Stimulated activated CD4-positive, alpha-beta T cell treated with anti-CD3 and anti-CD28 coated beads, Interleukin-4, amount 100 ng/mL, for 48 hours (primary cell): ENCODE measurements at regions not wholly inside any gene's neighbourhood (a gene's known extent, or its start where the extent isn't known, plus 50 kb on each side); places are given as distances from the start of the nearest gene placed in this dataset.

Experiments
- DNase-seq, 2 donors: peaks; one replicate each; pipeline ENCODE4 v3.0.0-alpha.2; 2020; ENCODE audit warnings: low read depth in 2 of 2

- DNase-seq, result no peak
Observed at GRCh38 chr20:40493071-40493470, 196.0 kb downstream of the MAFB start.

DNA sequence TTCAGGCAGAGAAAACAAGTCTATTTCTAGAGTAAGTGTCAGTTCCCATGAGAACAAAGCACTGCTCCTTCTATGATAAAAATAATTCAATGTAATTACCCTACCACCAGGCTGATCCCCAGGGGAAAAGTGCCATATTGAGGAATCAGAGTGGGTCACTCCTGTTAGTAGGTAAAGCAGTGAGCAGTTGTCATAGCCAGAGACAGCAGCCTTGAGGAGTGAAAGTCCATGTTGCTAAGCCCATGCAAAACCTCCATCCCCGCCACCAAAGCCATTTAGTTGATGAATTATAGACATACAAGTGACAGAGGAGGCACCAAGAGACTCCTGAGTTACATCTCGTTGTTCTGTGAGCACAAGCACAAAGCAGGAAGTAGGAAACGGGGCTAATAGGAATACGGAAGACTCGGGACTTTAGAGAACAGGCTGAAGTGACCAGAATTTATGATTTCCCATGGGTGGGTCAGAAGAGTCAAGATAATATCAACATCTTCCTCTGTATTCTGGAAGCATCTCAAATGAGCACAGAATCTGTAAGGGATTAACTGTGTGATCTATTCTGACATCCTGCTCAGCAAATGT is 197.9 kb downstream of the MAFB start:
- no peak for DNase-seq

DNA sequence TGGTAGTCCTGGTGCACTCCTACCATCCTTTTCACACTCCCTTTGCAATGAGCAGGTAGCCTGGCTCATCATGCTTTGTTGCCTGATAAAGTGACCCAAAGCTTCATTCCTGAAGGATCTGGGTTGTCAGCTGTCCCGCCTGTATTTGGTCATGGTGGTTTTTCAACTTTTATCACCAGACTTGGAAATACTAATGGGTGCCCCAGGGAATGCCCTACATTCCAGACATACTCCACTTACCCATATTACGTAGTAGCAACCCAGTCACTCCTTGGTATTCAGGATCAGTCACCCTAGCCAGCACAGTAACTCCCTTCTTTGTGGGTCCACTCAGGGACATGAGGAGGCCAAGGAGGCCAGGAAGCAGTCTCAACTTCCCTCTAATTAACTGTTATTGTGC is 199.2 kb downstream of the MAFB start:
- no peak for DNase-seq

DNA sequence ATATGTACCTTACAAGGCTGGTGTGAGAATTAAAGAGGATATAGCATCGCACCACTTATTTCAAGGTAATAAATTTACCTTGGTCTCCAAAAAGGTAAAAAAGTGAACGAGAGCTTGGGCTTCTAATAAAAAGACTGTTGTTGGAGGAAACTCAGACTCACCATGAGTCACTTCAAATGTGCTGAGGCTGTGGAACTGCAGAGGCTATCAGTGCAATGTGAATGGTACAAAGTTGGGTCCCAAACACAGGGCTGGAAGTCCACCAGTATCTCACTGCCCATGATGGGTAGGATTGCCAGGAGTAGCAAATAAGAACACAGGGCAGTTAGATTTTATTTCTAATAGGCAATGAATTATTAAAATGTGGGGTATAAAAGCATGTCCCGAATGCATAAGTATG is 200.6 kb downstream of the MAFB start:
- no peak for DNase-seq

DNA sequence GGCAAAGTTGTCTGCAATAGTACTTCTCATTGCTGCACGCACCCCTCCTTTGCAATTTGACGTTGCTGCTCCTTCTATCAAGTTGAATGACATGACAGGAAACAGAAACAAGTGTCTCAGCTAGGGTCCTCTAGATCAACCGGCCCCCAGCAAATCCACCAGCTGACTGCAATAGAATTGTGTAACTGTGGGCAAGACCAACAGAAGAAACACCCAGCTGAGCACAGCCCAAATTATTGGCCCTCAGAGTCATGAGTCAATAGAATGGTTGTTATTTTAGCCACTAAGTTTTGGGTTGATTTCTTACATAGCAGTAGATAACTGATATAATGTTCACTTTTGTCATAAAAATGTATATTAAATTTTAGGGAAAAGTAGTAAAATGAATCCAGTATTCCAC is 202.7 kb downstream of the MAFB start:
- no peak for DNase-seq

- DNase-seq, result no peak
Observed at GRCh38 chr20:40481743-40482458, 207.1 kb downstream of the MAFB start.

GRCh38 chr20:40481337-40481736 is 207.7 kb downstream of the MAFB start:
- no peak for DNase-seq

DNA sequence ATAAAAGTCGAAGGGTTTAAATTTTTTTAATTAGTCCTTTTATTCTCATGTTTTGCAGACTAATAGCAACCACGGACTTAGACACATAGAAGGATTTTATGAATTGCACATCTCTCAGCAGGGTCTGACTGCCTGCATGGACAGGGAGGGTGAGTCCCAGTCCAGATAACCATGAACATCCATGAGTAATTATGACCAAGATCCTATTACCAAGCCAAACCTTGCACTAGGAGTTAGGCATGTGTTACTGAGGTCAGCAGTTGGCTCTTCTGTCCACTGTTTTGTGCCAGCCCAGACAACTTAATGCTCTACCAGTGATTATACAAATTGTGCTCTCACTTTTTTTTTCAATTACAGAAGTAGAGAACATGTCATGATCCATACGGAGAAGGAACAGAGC is 211.2 kb downstream of the MAFB start:
- DNase-seq, result no peak

GRCh38 chr20:40476461-40476860 is 212.6 kb downstream of the MAFB start:
- DNase-seq, result no peak

DNA sequence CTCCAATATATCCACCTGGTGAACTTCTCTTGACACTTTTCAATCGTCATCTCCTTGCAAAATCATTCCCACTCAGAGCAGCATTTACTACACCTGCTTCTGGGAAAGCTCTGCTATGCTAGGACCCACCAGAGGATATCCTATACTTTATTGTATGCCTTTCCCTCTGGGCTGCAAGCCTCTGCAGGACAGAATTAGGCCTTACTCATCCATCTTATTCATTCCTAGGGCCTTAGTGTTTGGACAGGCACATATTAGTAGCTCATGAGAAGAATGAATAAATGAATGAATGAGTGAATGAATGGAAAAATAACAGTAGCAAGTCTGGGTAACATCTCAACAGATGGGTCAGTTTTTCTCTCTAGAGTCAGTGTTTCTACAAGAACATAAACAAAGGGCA is 216.1 kb downstream of the MAFB start:
- DNase-seq, result no peak

DNA sequence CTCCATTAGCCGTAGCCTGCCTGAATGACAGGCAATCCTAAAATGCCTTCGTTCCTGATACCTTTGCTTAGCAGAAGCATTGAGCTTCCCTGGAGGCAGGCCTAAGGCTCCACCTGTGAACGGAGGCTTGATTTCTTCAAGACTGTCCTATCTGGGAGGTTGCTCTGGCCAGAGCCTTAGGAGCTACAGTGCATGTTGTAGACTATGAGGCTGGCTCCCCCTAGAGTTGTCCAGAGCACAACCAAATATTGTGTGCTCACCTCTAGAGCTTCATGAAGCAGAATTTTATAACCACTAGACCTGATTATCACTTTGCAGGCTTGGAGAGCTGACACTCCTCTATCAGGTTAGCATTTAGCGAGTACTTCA is 217.8 kb downstream of the MAFB start:
- DNase-seq, result no peak

DNA sequence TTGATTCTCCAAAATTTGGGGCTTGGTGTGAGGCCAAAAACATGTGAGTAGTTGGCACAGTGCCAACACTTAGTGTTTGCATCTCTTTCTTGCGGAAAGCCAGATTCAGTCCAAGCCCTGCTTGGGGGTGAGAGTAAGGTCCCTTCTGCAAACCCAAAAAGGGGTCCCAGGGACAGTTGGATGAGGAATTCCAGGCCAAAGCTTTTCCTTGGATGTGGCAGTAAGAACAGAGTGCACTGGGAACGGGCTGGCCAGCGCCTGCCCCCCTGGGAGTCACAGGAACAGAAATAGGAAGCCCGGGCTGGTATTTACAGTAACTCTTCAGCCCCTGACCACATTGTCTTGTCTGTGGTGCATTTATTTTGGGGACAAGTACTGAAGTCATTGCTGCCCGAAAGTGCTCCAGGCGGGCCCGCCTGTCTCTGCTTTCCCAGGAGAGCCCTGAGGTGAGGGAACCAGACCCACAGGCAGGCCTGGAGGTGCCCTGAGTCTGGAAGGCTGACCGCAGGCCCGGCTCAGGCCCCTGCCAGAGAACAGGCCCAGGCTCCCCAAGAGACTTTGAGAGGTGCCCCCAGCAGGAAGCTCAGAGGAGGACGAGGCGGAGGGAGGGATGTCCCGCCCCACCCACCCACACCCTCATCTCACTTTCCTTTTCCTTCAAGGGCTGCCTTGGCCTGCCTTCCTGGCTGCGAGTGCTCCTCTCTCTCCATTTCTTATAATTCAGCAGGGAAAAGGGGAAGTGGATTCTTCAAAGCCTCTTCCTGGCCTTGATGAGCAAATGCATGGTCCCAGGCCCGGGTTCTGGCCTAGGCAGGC is 218.4 kb downstream of the MAFB start:
- DNase-seq, result no peak

DNA sequence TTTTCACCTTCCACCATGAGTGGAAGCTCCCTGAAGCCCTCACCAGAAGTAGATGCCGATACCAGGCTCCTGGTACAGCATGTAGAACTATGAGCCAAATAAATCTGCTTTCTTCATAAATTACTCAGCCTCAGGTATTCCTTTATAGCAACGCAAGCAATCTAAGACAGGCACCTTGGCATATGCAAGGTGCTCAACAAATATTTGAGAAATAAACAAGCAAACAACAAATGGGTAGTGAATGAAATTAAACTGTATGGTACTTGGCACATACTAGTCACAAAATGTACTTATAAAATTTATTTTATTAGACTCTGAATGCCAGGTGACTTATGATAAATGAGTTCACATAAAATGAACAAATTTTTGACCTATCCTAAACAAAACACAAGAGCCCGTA is 220.3 kb downstream of the MAFB start:
- no peak for DNase-seq

DNA sequence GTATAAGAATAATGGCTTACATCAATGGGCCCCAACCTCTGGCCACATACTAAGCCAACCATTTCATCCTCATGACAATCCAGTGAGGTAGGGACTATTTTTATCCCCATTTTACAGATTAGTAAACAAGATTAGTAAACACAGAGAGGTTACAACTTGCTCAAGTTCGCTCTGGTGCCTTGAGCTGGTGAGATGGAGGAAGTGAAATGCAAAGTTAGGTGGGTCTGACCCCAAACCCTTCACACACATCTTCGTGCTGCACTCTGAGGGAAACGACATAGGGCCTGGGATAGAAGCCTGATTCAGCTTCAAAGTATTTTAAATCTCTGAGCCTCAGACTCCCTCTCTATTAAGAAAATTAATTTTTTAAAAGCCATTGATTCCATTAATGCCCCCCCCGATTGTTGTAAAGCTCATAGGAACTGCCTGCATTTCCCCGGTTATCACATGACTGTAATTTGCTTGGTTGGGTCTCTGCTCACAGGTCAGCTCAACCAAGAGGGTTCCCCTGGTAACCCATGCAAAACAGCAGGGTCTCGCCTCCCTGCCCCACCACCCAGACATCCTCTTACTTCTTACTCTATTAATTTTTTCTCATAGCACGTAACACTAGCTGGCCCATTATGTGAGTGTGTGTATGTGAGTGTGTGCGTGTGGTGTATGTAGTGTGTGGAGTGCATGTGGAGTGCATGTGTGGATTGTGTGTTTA is 221.2 kb downstream of the MAFB start:
- no peak for DNase-seq

DNA sequence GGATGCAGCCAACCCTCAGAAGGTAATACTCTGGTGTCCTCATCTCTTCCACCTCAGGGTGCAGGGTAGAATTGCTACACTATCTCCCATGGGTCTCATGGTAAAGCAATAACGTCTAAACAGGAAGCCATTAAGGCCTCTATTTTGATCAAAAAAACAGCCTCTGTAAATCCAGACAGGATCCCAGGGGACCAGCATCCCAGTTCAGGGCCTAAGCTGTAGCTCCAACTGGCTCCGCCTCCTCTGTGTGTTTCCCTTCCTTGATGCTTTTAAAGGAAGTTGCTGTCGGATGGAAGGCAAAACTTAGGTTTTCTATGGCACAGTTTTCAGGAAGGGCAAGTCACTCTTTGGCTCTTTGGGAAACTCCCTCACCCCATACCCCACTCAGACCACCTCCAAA is 222.0 kb downstream of the MAFB start:
- no peak for DNase-seq

DNA sequence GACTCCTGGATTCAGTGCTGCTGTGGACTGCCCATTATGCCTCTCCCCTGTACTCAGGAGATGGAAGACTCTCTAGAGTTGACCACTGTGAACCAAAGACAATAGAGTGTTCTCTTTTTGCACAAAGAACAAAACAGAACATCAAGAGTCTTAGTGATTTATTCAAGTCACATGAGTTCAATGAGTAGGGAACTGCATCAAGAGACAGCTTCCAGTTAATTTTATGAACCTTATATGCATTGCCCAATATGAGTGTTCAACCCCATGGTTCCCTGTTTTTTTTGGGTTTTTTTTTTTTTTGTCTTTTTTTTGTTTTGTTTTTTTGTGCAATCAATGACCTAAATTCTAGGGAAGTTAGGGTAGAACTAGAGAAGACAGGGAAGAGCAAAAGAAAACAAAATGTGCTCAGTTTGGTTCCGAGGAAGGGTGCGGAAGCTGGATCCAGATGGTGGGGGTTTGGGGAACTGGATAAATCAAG is 224.3 kb downstream of the MAFB start:
- DNase-seq, result no peak

DNA sequence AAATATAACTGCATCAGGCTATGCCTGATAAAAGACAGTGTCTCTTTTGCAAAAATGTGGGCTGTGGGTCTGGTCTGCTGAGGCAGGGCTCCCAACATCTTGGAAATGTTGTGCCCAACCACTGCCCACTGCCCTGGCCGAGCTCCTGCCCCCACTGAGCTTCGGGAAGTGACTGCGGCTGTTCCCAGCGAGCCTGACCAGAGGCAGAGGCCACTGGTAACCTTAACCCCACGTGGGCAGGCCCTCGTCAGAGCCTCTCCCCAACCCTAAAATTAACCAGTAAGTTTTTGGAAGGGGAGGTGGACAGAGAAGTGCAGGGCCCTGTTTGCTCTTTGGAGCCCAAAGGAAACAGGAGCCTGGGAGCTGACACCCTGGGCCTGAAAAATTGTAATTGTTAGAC is 225.9 kb downstream of the MAFB start:
- DNase-seq, result no peak

DNA sequence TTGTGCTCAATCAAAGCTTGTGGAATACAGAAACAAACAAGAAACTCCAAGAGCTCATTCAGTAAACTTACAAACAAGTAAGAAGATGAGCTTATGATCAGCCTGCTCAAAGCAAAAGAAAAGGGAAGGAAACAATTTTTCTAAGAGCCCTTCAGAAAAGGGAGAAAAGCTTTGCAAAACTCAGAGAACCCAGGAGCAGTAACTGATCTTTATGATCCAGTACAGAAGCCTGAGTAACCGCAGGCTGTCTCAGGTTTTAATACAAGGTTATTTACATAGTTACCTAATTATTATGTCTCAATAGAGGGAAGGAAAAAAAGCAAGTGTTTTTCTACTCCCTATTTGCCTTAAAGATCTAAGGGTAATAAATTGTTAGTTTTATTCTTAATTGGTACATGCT is 226.5 kb downstream of the MAFB start:
- no peak for DNase-seq

- no peak for DNase-seq
Observed at GRCh38 chr20:40459299-40459698, 229.7 kb downstream of the MAFB start.

- DNase-seq, result no peak
Observed at GRCh38 chr20:40457404-40457803, 231.6 kb downstream of the MAFB start.

DNA sequence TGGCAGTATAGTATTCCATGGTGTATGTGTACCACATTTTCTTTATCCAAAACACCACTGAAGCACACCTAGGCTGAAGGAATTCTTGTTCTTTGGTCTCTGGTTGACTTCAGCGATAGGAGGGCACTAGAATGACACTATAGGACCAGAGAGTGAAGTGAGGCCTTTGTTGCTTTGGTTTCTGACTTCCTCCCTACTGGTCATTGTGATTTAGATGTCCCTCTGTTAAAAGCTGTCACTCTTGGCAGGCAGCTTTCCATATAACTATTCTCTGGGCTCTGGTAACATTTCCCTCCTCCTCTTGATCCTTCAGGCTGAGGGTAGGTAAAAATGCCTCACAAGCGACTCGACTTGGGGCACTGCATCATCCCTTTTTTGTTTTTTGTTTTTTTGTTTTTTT is 236.3 kb downstream of the MAFB start:
- no peak for DNase-seq

DNA sequence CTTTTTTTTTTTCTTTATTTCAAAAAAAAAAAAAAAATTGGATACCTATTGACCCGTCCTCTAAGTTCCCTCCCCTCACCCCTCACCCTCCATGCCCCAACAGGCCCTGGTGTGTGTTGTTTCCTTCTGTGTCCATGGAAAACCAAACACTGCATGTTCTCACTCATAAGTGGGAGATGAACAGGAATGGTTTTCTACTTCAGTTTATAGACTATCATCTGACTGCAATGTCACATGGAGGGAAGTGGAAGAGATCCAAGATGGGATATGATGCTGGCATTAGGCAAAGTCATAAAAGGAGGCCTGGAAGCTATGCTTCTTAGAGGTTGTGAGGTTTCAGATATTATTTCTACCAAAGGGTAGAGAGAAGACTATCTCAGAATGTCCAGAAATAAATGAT is 237.5 kb downstream of the MAFB start:
- DNase-seq, result no peak
